NT2/D1 (cell line): ENCODE measurements at regions not wholly inside any gene's neighbourhood (a gene's known extent, or its start where the extent isn't known, plus 50 kb on each side); places are given as distances from the start of the nearest gene placed in this dataset.

Experiments used
- YY1 ChIP-seq: IDR thresholded peaks from 2 replicates; pipeline ENCODE4 v1.6.1; 2011; ENCODE audit not compliant: insufficient read length, insufficient read depth
- ZNF274 ChIP-seq: IDR thresholded peaks from 2 replicates; pipeline ENCODE4 v1.6.1; 2011; ENCODE audit warnings: mild to moderate bottlenecking, low read depth, low read length

DNA sequence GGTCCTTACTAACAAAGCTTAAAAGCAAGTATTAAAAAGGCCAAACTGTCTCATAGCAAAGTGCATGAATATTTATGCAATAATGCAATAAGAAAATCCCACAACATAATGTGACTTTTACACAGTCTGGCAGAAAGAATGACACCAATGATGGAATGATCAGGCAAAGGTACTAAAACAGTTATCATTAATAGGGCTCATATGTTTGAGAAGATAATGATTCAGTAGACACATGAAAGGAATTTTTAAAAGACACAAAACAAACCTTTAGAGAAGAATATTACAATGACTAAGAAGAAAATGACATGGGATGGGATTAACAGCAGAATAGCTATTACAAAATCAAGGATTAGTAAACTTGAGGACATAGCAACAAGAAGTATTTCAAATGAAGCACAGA, 1411.2 kb upstream of the TMEM132C start:
- TF ChIP-seq YY1 (no peak), ZNF274 (no peak)
